ENCODE measurements at regions not wholly inside any gene's neighbourhood (a gene's known extent, or its start where the extent isn't known, plus 50 kb on each side); places are given as distances from the start of the nearest gene placed in this dataset.

DNA sequence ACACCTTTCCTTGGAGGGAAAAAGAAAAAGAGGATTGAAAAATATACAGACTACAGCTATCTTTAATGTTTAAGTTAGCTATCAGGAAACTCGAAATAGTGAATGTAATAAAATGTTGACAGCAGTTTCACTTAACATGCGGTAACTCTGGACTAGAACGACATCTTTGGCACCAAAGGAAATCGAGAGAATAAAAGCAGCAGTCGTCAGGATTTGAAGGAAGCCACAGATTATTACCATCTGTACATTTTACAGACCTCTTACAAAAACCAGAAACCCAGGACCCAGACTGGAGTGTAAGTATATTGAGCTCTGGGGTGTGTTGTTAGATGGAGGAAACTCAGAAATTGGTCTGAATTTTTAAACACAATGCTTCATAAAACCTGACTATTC is 51.6 kb upstream of the STOX2 start:
- no peak for DNase-seq
- peaks cover 6% of the 10 kb centered on the region for H3K4me1 ChIP-seq
- H3K27me3 ChIP-seq: no peaks in the 10 kb centered on the region
- H3K36me3 ChIP-seq (replicated peaks in 1 of 2; ENCODE audit: insufficient read depth in 1 of 2, low read depth in 2 of 2): no peaks in the 10 kb centered on the region
- ATAC-seq: no peak
- no peaks in the 10 kb centered on the region for H3K9me3 ChIP-seq
- TF ChIP-seq CTCF (IDR thresholded peaks at IDR 0.05) (no peak), POLR2A (IDR thresholded peaks at IDR 0.05) (no peak)
- no peak overlapping the region for H3K4me3 ChIP-seq
- no peak overlapping the region for H3K27ac ChIP-seq
- intact Hi-C loops (cut with DNase I): no loop called here
- WGBS, 2 donors: 32 to 39% methylated on average over 5 of the region's 5 CpGs

All from body of pancreas (tissue), 4 donors.